Spleen (tissue), 7 donors: ENCODE measurements at regions not wholly inside any gene's neighbourhood (a gene's known extent, or its start where the extent isn't known, plus 50 kb on each side); places are given as distances from the start of the nearest gene placed in this dataset.

ENCODE experiments used
- POLR2A ChIP-seq, 3 donors: fragments of 450-650 bp; IDR thresholded peaks; one replicate each; pipeline ENCODE4 v1.5.1; 2017; ENCODE audit warnings: antibody characterized with exemption in 3 of 3, mild to moderate bottlenecking in 1 of 3
- TF ChIP-seq, protein P1 (sequence below), 11 experiments: fragments of 200-600 bp in 7 of 11; fragments of 450-650 bp in 4 of 11; sonication (generic) in 4 of 11; IDR thresholded peaks in 8 of 11; conservative IDR thresholded peaks in 3 of 11; 1 replicate in 7 of 11; 2 replicates in 4 of 11; pipeline versions ENCODE4 v1.4.0 to v1.8.0; 2016 to 2021; ENCODE audit warnings: antibody characterized with exemption in 11 of 11, inconsistent platforms in 4 of 11, mild to moderate bottlenecking in 1 of 11
- donor health status: DM: no; HTN: no; CAD: no; lungs with moderate emphysema.
- donor health status: DM: no; HTN: no; CAD: no.
- donor health status: DM: no; HTN: no; CAD: no.

DNA sequence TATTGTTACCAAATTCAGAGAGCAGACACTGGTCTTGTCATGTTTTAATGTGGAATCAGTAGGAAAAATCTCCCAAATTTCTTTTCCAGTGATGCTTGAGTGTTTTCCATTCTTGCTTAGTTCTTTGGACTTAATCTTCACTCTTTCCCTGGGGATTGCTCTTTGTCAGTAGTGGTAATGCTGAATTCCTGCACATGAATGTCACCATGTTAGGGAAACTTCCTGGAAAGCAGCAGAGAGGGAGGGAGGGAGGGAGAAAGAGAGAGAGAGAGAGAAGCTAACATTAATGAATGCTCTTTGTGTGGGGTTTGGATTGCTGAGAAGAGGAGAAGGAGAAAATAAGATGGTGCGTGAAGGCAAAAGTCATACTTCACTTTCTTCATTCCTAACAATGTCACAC lies 295.3 kb upstream of the COBL start:
- TF ChIP-seq POLR2A (IDR thresholded peaks at IDR 0.05) = no peak
- TF ChIP-seq, protein P1, sequence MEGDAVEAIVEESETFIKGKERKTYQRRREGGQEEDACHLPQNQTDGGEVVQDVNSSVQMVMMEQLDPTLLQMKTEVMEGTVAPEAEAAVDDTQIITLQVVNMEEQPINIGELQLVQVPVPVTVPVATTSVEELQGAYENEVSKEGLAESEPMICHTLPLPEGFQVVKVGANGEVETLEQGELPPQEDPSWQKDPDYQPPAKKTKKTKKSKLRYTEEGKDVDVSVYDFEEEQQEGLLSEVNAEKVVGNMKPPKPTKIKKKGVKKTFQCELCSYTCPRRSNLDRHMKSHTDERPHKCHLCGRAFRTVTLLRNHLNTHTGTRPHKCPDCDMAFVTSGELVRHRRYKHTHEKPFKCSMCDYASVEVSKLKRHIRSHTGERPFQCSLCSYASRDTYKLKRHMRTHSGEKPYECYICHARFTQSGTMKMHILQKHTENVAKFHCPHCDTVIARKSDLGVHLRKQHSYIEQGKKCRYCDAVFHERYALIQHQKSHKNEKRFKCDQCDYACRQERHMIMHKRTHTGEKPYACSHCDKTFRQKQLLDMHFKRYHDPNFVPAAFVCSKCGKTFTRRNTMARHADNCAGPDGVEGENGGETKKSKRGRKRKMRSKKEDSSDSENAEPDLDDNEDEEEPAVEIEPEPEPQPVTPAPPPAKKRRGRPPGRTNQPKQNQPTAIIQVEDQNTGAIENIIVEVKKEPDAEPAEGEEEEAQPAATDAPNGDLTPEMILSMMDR (IDR thresholded peaks at IDR 0.05 in 8 of 11, conservative IDR thresholded peaks at IDR 0.05 in 3 of 11) = no peak
